Kidney (tissue), 13 donors: ENCODE measurements at regions not wholly inside any gene's neighbourhood (a gene's known extent, or its start where the extent isn't known, plus 50 kb on each side); places are given as distances from the start of the nearest gene placed in this dataset.
A peak's percentile ranks its signal among the peaks of the same experiment; 100 is the strongest.

Experiments used
- DNase-seq, 5 donors: peaks; one replicate each; pipeline ENCODE4 v3.0.0-alpha.2; 2013 to 2020
- FAIRE-seq: peaks from 2 replicates; lab custom pipeline; 2012; peaks lifted over from hg19 to GRCh38; lab: Jason Lieb, UNC
- H3K27ac ChIP-seq, 2 donors: one replicate each; pipeline ENCODE4 v1.7.0; 2013; ENCODE audit warnings: low read depth in 2 of 2, low read length in 2 of 2, inconsistent platforms in 1 of 2
- H3K27me3 ChIP-seq: one replicate; pipeline ENCODE4 v1.7.1; 2013; ENCODE audit warnings: low read length, inconsistent platforms; ENCODE audit not compliant: control insufficient read depth, insufficient read depth
- H3K36me3 ChIP-seq, 3 donors: one replicate each; pipeline versions ENCODE4 v1.7.0 to v1.7.1; 2013; ENCODE audit warnings: low read length in 3 of 3, control low read depth in 1 of 3, inconsistent platforms in 1 of 3; ENCODE audit not compliant: insufficient read depth in 3 of 3, control insufficient read depth in 2 of 3
- H3K4me1 ChIP-seq, 3 donors: one replicate each; pipeline versions ENCODE4 v1.7.0 to v1.7.1; 2013; ENCODE audit warnings: low read length in 3 of 3, inconsistent platforms in 1 of 3, low read depth in 1 of 3; ENCODE audit not compliant: control insufficient read depth in 2 of 3, insufficient read depth in 2 of 3
- H3K4me3 ChIP-seq, 3 donors: one replicate each; pipeline versions ENCODE4 v1.7.0 to v1.8.1; 2013; ENCODE audit warnings: low read length in 3 of 3, control low read depth in 1 of 3, inconsistent platforms in 1 of 3
- H3K9ac ChIP-seq, 3 donors: one replicate each; pipeline versions ENCODE4 v1.7.0 to v1.7.1; 2013; ENCODE audit warnings: low read length in 3 of 3, control low read depth in 1 of 3, inconsistent platforms in 1 of 3
- H3K9me3 ChIP-seq, 3 donors: one replicate each; pipeline versions ENCODE4 v1.7.0 to v1.7.1; 2013; ENCODE audit warnings: low read length in 3 of 3, control low read depth in 1 of 3, inconsistent platforms in 1 of 3; ENCODE audit not compliant: control insufficient read depth in 2 of 3, insufficient read depth in 1 of 3
- CTCF ChIP-seq: IDR thresholded peaks from 3 replicates; pipeline ENCODE4 v1.5.1; 2012; ENCODE audit warnings: mild to moderate bottlenecking, moderate library complexity, borderline replicate concordance; ENCODE audit not compliant: insufficient read depth; ENCODE audit errors: extremely low read depth
- intact Hi-C: fragments of 100-400 bp; cut with DNase I; formaldehyde crosslinking; loops from one replicate; pipeline ENCODE4 v1.11.1; 2022
- donor health status: control.
- donor health status: control.
- donor health status: control.
- donor health status: control.
- donor health status: control.
- donor health status: DM: yes; HTN: yes; CAD: no.
- donor health status: Normal renal cell carcinoma (clear cell type).

GRCh38 chr17:73819440-73820395 is 175.5 kb upstream of the SDK2 start:
- no peak overlapping the region for H3K4me3 ChIP-seq
- no peaks in the 10 kb centered on the region for H3K4me1 ChIP-seq
- no peaks in the 10 kb centered on the region for H3K9me3 ChIP-seq
- FAIRE-seq (no peak), DNase-seq (no peak)
- no peak overlapping the region for H3K27ac ChIP-seq
- TF ChIP-seq CTCF, result no peak
- H3K9ac ChIP-seq, result no peak overlapping the region
- no peaks in the 10 kb centered on the region for H3K27me3 ChIP-seq
- intact Hi-C loops, result no loop called here
- H3K36me3 ChIP-seq, result no peaks in the 10 kb centered on the region

- no peaks in the 10 kb centered on the region for H3K9me3 ChIP-seq
- H3K9ac ChIP-seq, result no peak overlapping the region
- DNase-seq, result peak; percentile 46 to 59 (median 54)
- FAIRE-seq, result no peak
- TF ChIP-seq CTCF, result peak; percentile 5
- H3K4me1 ChIP-seq, result no peaks in the 10 kb centered on the region
- H3K36me3 ChIP-seq, result no peaks in the 10 kb centered on the region
- H3K27ac ChIP-seq, result no peak overlapping the region
- H3K27me3 ChIP-seq, result no peaks in the 10 kb centered on the region
- no peak overlapping the region for H3K4me3 ChIP-seq
- intact Hi-C loops, result no loop called here
These were observed 176.6 kb upstream of the SDK2 start for GRCh38 chr17:73820686-73821448.

GRCh38 chr17:73821665-73822064 is 177.4 kb upstream of the SDK2 start:
- intact Hi-C loops, result no loop called here
- no peak overlapping the region for H3K4me3 ChIP-seq
- no peaks in the 10 kb centered on the region for H3K4me1 ChIP-seq
- no peaks in the 10 kb centered on the region for H3K36me3 ChIP-seq
- H3K9me3 ChIP-seq, result no peaks in the 10 kb centered on the region
- no peak overlapping the region for H3K27ac ChIP-seq
- H3K9ac ChIP-seq, result no peak overlapping the region
- H3K27me3 ChIP-seq, result no peaks in the 10 kb centered on the region
- DNase-seq (no peak), FAIRE-seq (no peak)
- no peak for TF ChIP-seq CTCF
